K562 (cell line): ENCODE measurements at regions not wholly inside any gene's neighbourhood (a gene's known extent, or its start where the extent isn't known, plus 50 kb on each side); places are given as distances from the start of the nearest gene placed in this dataset.

Source experiments
- ATAC-seq: fragments of 200-7000 bp; cut with Tn5 transposase; 3 replicates; pipeline ENCODE4 v1.9.1; 2020; ENCODE audit warnings: moderate library complexity
- BruUV-seq: library from RNA; stranded (reverse); fragments of 400-500 nt; replicated peaks from 2 replicates; lab custom pipeline; 2021; lab: Mats Ljungman, UMichigan
- CTCF ChIA-PET: fragments of 300-600 bp; formaldehyde crosslinking; extraction: SDS; loops from one replicate; lab custom pipeline; 2021; ENCODE audit warnings: low intra/inter-chr PET ratio; lab: Yijun Ruan, JAX
- POLR2A ChIA-PET: fragments of 300-600, 350-650 bp; sonication (Branson Sonifier 250); formaldehyde crosslinking; extraction: SDS; loops from one replicate; lab custom pipeline; 2021; ENCODE audit warnings: antibody characterized with exemption, inconsistent platforms; lab: Yijun Ruan, JAX
- DNase-seq, 4 experiments: peaks; one replicate each; pipeline versions ENCODE4 v3.0.0 to v3.0.0-alpha.2; 2011 to 2018; ENCODE audit warnings: low spot score in 3 of 4, mixed read lengths in 3 of 4; ENCODE audit errors: extremely low read depth in 1 of 4
- FAIRE-seq: peaks from 2 replicates; lab custom pipeline; 2011; peaks lifted over from hg19 to GRCh38; lab: Jason Lieb, UNC
- H2AFZ ChIP-seq: 2 replicates; pipeline ENCODE4 v1.6.0; 2011; ENCODE audit warnings: low read depth, low read length, control low read depth, inconsistent platforms
- H3K27ac ChIP-seq: fragments of 200-600 bp; 3 replicates; pipeline ENCODE4 v1.8.0; 2011; ENCODE audit warnings: low read depth, mild to moderate bottlenecking, control low read depth, inconsistent platforms, low read length, moderate library complexity, mixed read lengths; ENCODE audit errors: extremely low read depth
- H3K27me3 ChIP-seq, 2 experiments: fragments of 300-600 bp in 1 of 2; 2 replicates in 1 of 2; 3 replicates in 1 of 2; pipeline versions ENCODE4 v1.6.0 to v1.8.0; 2011; ENCODE audit warnings: inconsistent platforms in 2 of 2, low read length in 2 of 2, mild to moderate bottlenecking in 1 of 2, mixed read lengths in 1 of 2, moderate library complexity in 1 of 2; ENCODE audit not compliant: control insufficient read depth in 2 of 2, insufficient read depth in 2 of 2
- H3K36me3 ChIP-seq: fragments of 300-600 bp; 3 replicates; pipeline ENCODE4 v1.8.0; 2011; ENCODE audit warnings: mild to moderate bottlenecking, low read length, inconsistent platforms; ENCODE audit not compliant: control insufficient read depth, insufficient read depth
- H3K4me1 ChIP-seq, 2 experiments: fragments of 200-600 bp in 1 of 2; replicated peaks in 1 of 2; 2 replicates in 1 of 2; 3 replicates in 1 of 2; pipeline versions ENCODE4 v1.5.1 to v1.8.0; 2011; ENCODE audit warnings: inconsistent platforms in 2 of 2, low read length in 2 of 2, mild to moderate bottlenecking in 1 of 2, mixed read lengths in 1 of 2, moderate library complexity in 1 of 2; ENCODE audit not compliant: control insufficient read depth in 2 of 2, insufficient read depth in 2 of 2
- H3K4me2 ChIP-seq: 2 replicates; pipeline ENCODE4 v1.6.1; 2011; ENCODE audit warnings: low read length, control low read depth, inconsistent platforms, mixed read lengths; ENCODE audit not compliant: insufficient read depth
- H3K4me3 ChIP-seq: fragments of 200-600 bp; sonication (generic), shearing (Covaris generic); 2 replicates; pipeline ENCODE4 v1.5.1; 2016; ENCODE audit warnings: control low read depth, inconsistent platforms
- H3K79me2 ChIP-seq: fragments of 200-600 bp; 3 replicates; pipeline ENCODE4 v1.8.0; 2011; ENCODE audit warnings: low read length, inconsistent platforms; ENCODE audit not compliant: control insufficient read depth, insufficient read depth
- H3K9ac ChIP-seq, 2 experiments: 2 replicates each; pipeline versions ENCODE4 v1.6.0 to v1.6.1; 2011; ENCODE audit warnings: low read depth in 2 of 2, low read length in 2 of 2, control low read depth in 1 of 2, inconsistent platforms in 1 of 2, mild to moderate bottlenecking in 1 of 2, mixed read lengths in 1 of 2; ENCODE audit not compliant: insufficient read depth in 1 of 2
- H3K9me1 ChIP-seq: one replicate; pipeline ENCODE4 v1.6.0; 2011; ENCODE audit warnings: inconsistent platforms, mild to moderate bottlenecking, low read length, moderate library complexity; ENCODE audit not compliant: control insufficient read depth, insufficient read depth
- H3K9me3 ChIP-seq: replicated peaks from 2 replicates; pipeline ENCODE4 v1.5.1; 2011; ENCODE audit warnings: low read depth, low read length, inconsistent platforms; ENCODE audit not compliant: control insufficient read depth, insufficient read depth
- H4K20me1 ChIP-seq: replicated peaks from 2 replicates; pipeline ENCODE4 v1.6.1; 2011; ENCODE audit warnings: low read length, inconsistent platforms, mixed read lengths; ENCODE audit not compliant: control insufficient read depth, insufficient read depth
- BDP1 ChIP-seq: IDR thresholded peaks from 3 replicates; pipeline ENCODE4 v1.6.1; 2011; ENCODE audit not compliant: insufficient read length, insufficient read depth
- CBX2 ChIP-seq: fragments of 200-600 bp; sonication (generic); IDR thresholded peaks from one replicate; pipeline ENCODE4 v1.6.1; 2012; ENCODE audit warnings: mild to moderate bottlenecking, low read length, inconsistent platforms; ENCODE audit not compliant: insufficient read depth, poor library complexity, severe bottlenecking
- GATA2 ChIP-seq: sonication (generic); formaldehyde crosslinking; IDR thresholded peaks from 2 replicates; pipeline ENCODE4 v1.4.0; 2020; ENCODE audit warnings: mild to moderate bottlenecking, missing genetic modification reagents
- GMEB1 ChIP-seq: fragments of 250-450 bp; sonication (Bioruptor Pico); IDR thresholded peaks from 2 replicates; pipeline ENCODE4 v1.4.0; 2020; ENCODE audit warnings: mild to moderate bottlenecking
- NCOA4 ChIP-seq: fragments of 450-650 bp; IDR thresholded peaks from 2 replicates; pipeline ENCODE4 v1.6.1; 2018; ENCODE audit warnings: mild to moderate bottlenecking; ENCODE audit not compliant: partially characterized antibody
- RNF2 ChIP-seq: sonication (generic); IDR thresholded peaks from 2 replicates; pipeline ENCODE4 v1.6.1; 2016
- SETDB1 ChIP-seq: IDR thresholded peaks from one replicate; pipeline ENCODE4 v1.6.1; 2012; ENCODE audit warnings: low read length, control low read depth, inconsistent platforms
- ZFP30 ChIP-seq: fragments of 250-450 bp; sonication (Bioruptor Pico); IDR thresholded peaks from 2 replicates; pipeline ENCODE4 v1.8.0; 2022; ENCODE audit warnings: moderate library complexity, mild to moderate bottlenecking, inconsistent platforms, borderline replicate concordance
- ZNF197 ChIP-seq: fragments of 200-800 bp; sonication (Bioruptor generic); IDR thresholded peaks from 2 replicates; pipeline ENCODE4 v1.6.1; 2016; ENCODE audit warnings: low read depth, missing genetic modification characterization, missing compliant biosample characterization
- ZNF766 ChIP-seq: fragments of 200-800 bp; sonication (Bioruptor generic); conservative IDR thresholded peaks from 2 replicates; pipeline ENCODE4 v1.6.1; 2016; ENCODE audit warnings: missing genetic modification characterization, missing compliant biosample characterization
- in situ Hi-C: fragments of 300-500 bp; cut with MboI; formaldehyde crosslinking; loops from 4 replicates; pipeline ENCODE4 v1.15.0; 2018; ENCODE audit warnings: inconsistent platforms, mixed read lengths
- intact Hi-C: fragments of 100-400 bp; cut with micrococcal nuclease; formaldehyde crosslinking; loops from 2 replicates; pipeline ENCODE4 v1.14.2; 2022

- TF ChIP-seq GMEB1: no peak
- no peak for TF ChIP-seq ZNF197 (CRISPR knock-in tag)
- no peak for TF ChIP-seq GATA2
- no peak for TF ChIP-seq RNF2
- TF ChIP-seq NCOA4: no peak
- no peak for TF ChIP-seq ZFP30 (CRISPR knock-in tag)
- TF ChIP-seq BDP1: no peak
These were observed 338.0 kb downstream of the MAN2A1 start (continued) for GRCh38 chr5:110027527-110028322.

- POLR2A ChIA-PET: no interaction called here
- ATAC-seq: no peak
- H3K27ac ChIP-seq: no peak overlapping the region
- no peak overlapping the region for H3K4me2 ChIP-seq
- no peak for TF ChIP-seq ZNF766 (CRISPR knock-in tag)
- TF ChIP-seq SETDB1: no peak
- no peak for TF ChIP-seq CBX2
- TF ChIP-seq, all 486 proteins: peak for 0
- Histone ChIP-seq H3K79me2 (no peaks in the 10 kb centered on the region), H3K9me1 (no peaks in the 10 kb centered on the region), H4K20me1 (no peaks in the 10 kb centered on the region), H3K9me3 (no peaks in the 10 kb centered on the region), H3K9ac (no peak overlapping the region), H3K36me3 (no peaks in the 10 kb centered on the region), H3K27me3 (no peaks in the 10 kb centered on the region), H3K4me1 (no peaks in the 10 kb centered on the region), H3K4me3 (no peak overlapping the region), H2AFZ (no peak overlapping the region)
- intact Hi-C loops: no loop called here
- CTCF ChIA-PET: no interaction called here
- FAIRE-seq (no peak), DNase-seq (no peak)
- BruUV-seq: no TSS peak
- in situ Hi-C loops: no loop called here
These were observed 341.8 kb downstream of the MAN2A1 start for GRCh38 chr5:110031402-110032140.
